A549 (cell line): ENCODE measurements at regions not wholly inside any gene's neighbourhood (a gene's known extent, or its start where the extent isn't known, plus 50 kb on each side); places are given as distances from the start of the nearest gene placed in this dataset.

Experiments used
- ATAC-seq, 2 experiments: fragments of 200-7000 bp in 1 of 2; fragments of >200 bp in 1 of 2; cut with Nextera tagmentation in 1 of 2; cut with Tn5 transposase in 1 of 2; 3 replicates each; pipeline versions ENCODE4 v1.8.0 to v1.9.1; 2018 to 2020; ENCODE audit warnings: mild to moderate bottlenecking in 1 of 2, moderate library complexity in 1 of 2
- CTCF ChIA-PET: fragments of 300-600 bp; sonication (Branson Sonifier 250); formaldehyde crosslinking; extraction: SDS; loops from one replicate; lab custom pipeline; 2021; ENCODE audit warnings: antibody characterized with exemption, inconsistent platforms; lab: Yijun Ruan, JAX
- POLR2A ChIA-PET: fragments of 350-600 bp; formaldehyde crosslinking; extraction: SDS; loops from one replicate; lab custom pipeline; 2021; ENCODE audit warnings: antibody characterized with exemption, inconsistent platforms; lab: Yijun Ruan, JAX
- DNase-seq, 2 experiments: peaks; one replicate each; pipeline versions ENCODE4 v3.0.0 to v3.0.0-alpha.2; 2011 to 2016; ENCODE audit warnings: low read depth in 1 of 2, low spot score in 1 of 2
- FAIRE-seq: peaks from 2 replicates; lab custom pipeline; 2011; peaks lifted over from hg19 to GRCh38; lab: Jason Lieb, UNC
- H3K27ac ChIP-seq, 2 experiments: fragments of >200 bp; sonication (Bioruptor Twin); formaldehyde crosslinking; 3 replicates each; pipeline ENCODE4 v1.5.1; 2016 to 2017
- H3K4me1 ChIP-seq: fragments of >200 bp; sonication (Bioruptor Twin); formaldehyde crosslinking; 3 replicates; pipeline ENCODE4 v1.6.1; 2016
- H3K4me2 ChIP-seq: fragments of >200 bp; sonication (Bioruptor Twin); formaldehyde crosslinking; 3 replicates; pipeline ENCODE4 v1.6.1; 2016
- H3K4me3 ChIP-seq: fragments of >200 bp; sonication (Bioruptor Twin); formaldehyde crosslinking; 3 replicates; pipeline ENCODE4 v1.5.1; 2016
- H3K9me3 ChIP-seq: fragments of >200 bp; sonication (Bioruptor Twin); formaldehyde crosslinking; 3 replicates; pipeline ENCODE4 v1.6.1; 2016
- ATOH8 ChIP-seq: fragments of 250-450 bp; sonication (Bioruptor Pico); IDR thresholded peaks from 2 replicates; pipeline ENCODE4 v1.5.0; 2020; ENCODE audit warnings: low read depth, mild to moderate bottlenecking, moderate library complexity
- BCL3 ChIP-seq: fragments of >200 bp; sonication (Bioruptor Twin); formaldehyde crosslinking; IDR thresholded peaks from 3 replicates; pipeline ENCODE4 v1.6.1; 2016
- CEBPB ChIP-seq, 2 experiments: fragments of >200 bp in 1 of 2; sonication (Bioruptor Twin) in 1 of 2; formaldehyde crosslinking in 1 of 2; IDR thresholded peaks; 2 replicates each; pipeline ENCODE4 v1.6.1; 2012 to 2016
- CHD2 ChIP-seq: fragments of 150-350 bp; IDR thresholded peaks from 2 replicates; pipeline ENCODE4 v1.6.1; 2014; ENCODE audit warnings: low read length; ENCODE audit not compliant: partially characterized antibody
- FOSL2 ChIP-seq, 2 experiments: fragments of 450-650 bp in 1 of 2; fragments of >200 bp in 1 of 2; sonication (Bioruptor Twin) in 1 of 2; formaldehyde crosslinking; IDR thresholded peaks; 2 replicates each; pipeline versions ENCODE4 v1.5.0 to v1.6.1; 2016 to 2020; ENCODE audit warnings: mild to moderate bottlenecking in 1 of 2, moderate library complexity in 1 of 2
- FOXS1 ChIP-seq: fragments of 250-450 bp; sonication (Bioruptor Pico); IDR thresholded peaks from 2 replicates; pipeline ENCODE4 v1.5.0; 2020; ENCODE audit warnings: mild to moderate bottlenecking, moderate library complexity
- GATA3 ChIP-seq: IDR thresholded peaks from 2 replicates; pipeline ENCODE4 v1.6.1; 2012; ENCODE audit warnings: borderline replicate concordance
- HES2 ChIP-seq: fragments of >200 bp; sonication (Bioruptor Twin); formaldehyde crosslinking; IDR thresholded peaks from 2 replicates; pipeline ENCODE4 v1.6.1; 2016
- HOXB13 ChIP-seq: fragments of 250-450 bp; sonication (Bioruptor Pico); IDR thresholded peaks from 2 replicates; pipeline ENCODE4 v1.5.0; 2020; ENCODE audit warnings: low read depth, mild to moderate bottlenecking, moderate library complexity
- JUNB ChIP-seq: fragments of >200 bp; sonication (Bioruptor Twin); formaldehyde crosslinking; IDR thresholded peaks from 2 replicates; pipeline ENCODE4 v1.6.1; 2016
- MAFK ChIP-seq: fragments of 450-650 bp; IDR thresholded peaks from 2 replicates; pipeline ENCODE4 v1.6.1; 2014; ENCODE audit not compliant: partially characterized antibody
- MAX ChIP-seq: IDR thresholded peaks from 2 replicates; pipeline ENCODE4 v1.6.1; 2012
- MYC ChIP-seq: IDR thresholded peaks from 2 replicates; pipeline ENCODE4 v1.6.1; 2012; ENCODE audit warnings: mild to moderate bottlenecking, inconsistent platforms, low read length, improper control_type of control experiment, borderline replicate concordance
- NR3C1 ChIP-seq: fragments of >200 bp; sonication (Bioruptor Twin); formaldehyde crosslinking; IDR thresholded peaks from 3 replicates; pipeline ENCODE4 v1.6.1; 2017
- PBX3 ChIP-seq: IDR thresholded peaks from 2 replicates; pipeline ENCODE4 v1.6.1; 2012
- RAD21 ChIP-seq, 2 experiments: fragments of >200 bp in 1 of 2; sonication (Bioruptor Twin) in 1 of 2; formaldehyde crosslinking in 1 of 2; IDR thresholded peaks in 1 of 2; conservative IDR thresholded peaks in 1 of 2; 2 replicates in 1 of 2; 3 replicates in 1 of 2; pipeline ENCODE4 v1.6.1; 2012 to 2018; ENCODE audit warnings: inconsistent platforms in 1 of 2
- RCOR1 ChIP-seq: fragments of 150-350 bp; IDR thresholded peaks from 2 replicates; pipeline ENCODE4 v1.6.1; 2014; ENCODE audit warnings: antibody characterized with exemption, low read length, low read depth
- REST ChIP-seq: fragments of 200-600 bp; sonication (generic); IDR thresholded peaks from 2 replicates; pipeline ENCODE4 v1.6.1; 2016; ENCODE audit warnings: antibody characterized with exemption, mild to moderate bottlenecking, moderate library complexity
- RNF2 ChIP-seq: fragments of 200-600 bp; sonication (generic); IDR thresholded peaks from 2 replicates; pipeline ENCODE4 v1.6.1; 2016; ENCODE audit warnings: low read depth, mild to moderate bottlenecking, antibody characterized with exemption, moderate library complexity, borderline replicate concordance
- SREBF2 ChIP-seq: fragments of 450-650 bp; IDR thresholded peaks from 2 replicates; pipeline ENCODE4 v1.6.1; 2014; ENCODE audit warnings: mild to moderate bottlenecking, moderate library complexity
- TFCP2L1 ChIP-seq: fragments of 250-450 bp; sonication (Bioruptor Pico); IDR thresholded peaks from 2 replicates; pipeline ENCODE4 v1.5.0; 2021; ENCODE audit warnings: mild to moderate bottlenecking
- ZC3H11A ChIP-seq: fragments of 450-650 bp; IDR thresholded peaks from 2 replicates; pipeline ENCODE4 v1.6.1; 2014; ENCODE audit warnings: antibody characterized with exemption, mild to moderate bottlenecking
- whole genome bisulfite sequencing: methylation state at CpG from one replicate; pipeline ENCODE4 v1.1.6; 2017; ENCODE audit errors: missing lambda C conversion rate; 5-methylcytosine and 5-hydroxymethylcytosine counted together

- Histone ChIP-seq H3K9me3 (no peaks in the 10 kb centered on the region), H3K4me2 (no peak overlapping the region), H3K4me3 (no peak overlapping the region), H3K27ac (no peak overlapping the region), H3K4me1 (no peaks in the 10 kb centered on the region)
- WGBS: 9% methylated on average over 11 of the region's 11 CpGs
- CTCF ChIA-PET: no interaction called here
- DNase-seq (no peak), ATAC-seq (no peak), FAIRE-seq (no peak)
- POLR2A ChIA-PET: no interaction called here
- TF ChIP-seq RNF2 (no peak), RAD21 (conservative IDR thresholded peaks at IDR 0.05 in 1 of 2, IDR thresholded peaks at IDR 0.05 in 1 of 2) (no peak), FOSL2 (IDR thresholded peaks at IDR 0.05) (no peak), FOSL2 (CRISPR knock-in tag; IDR thresholded peaks at IDR 0.05) (no peak), MAX (no peak), SREBF2 (no peak), MYC (no peak), GATA3 (no peak), HES2 (no peak), CEBPB (IDR thresholded peaks at IDR 0.05) (no peak), ZC3H11A (no peak)
Observed at GRCh38 chr2:129009555-129010146, 691.0 kb upstream of the HS6ST1 start.

GRCh38 chr2:129010262-129010661, 691.6 kb upstream of the HS6ST1 start:
- H3K9me3 ChIP-seq: no peaks in the 10 kb centered on the region
- DNase-seq: no peak
- no peak for FAIRE-seq
- ChIA-PET CTCF (no interaction called here), POLR2A (no interaction called here)
- no peak overlapping the region for H3K4me2 ChIP-seq
- H3K4me1 ChIP-seq: no peaks in the 10 kb centered on the region
- no peak for ATAC-seq
- H3K27ac ChIP-seq: no peak overlapping the region
- TF ChIP-seq PBX3 (no peak), MAFK (no peak), FOSL2 (IDR thresholded peaks at IDR 0.05) (no peak), FOSL2 (CRISPR knock-in tag; IDR thresholded peaks at IDR 0.05) (no peak), RNF2 (no peak), CEBPB (IDR thresholded peaks at IDR 0.05) (no peak), NR3C1 (no peak), BCL3 (no peak), RAD21 (conservative IDR thresholded peaks at IDR 0.05 in 1 of 2, IDR thresholded peaks at IDR 0.05 in 1 of 2) (no peak)
- H3K4me3 ChIP-seq: no peak overlapping the region
- WGBS: 2% methylated on average over 5 of the region's 5 CpGs

- no peaks in the 10 kb centered on the region for H3K9me3 ChIP-seq
- H3K4me1 ChIP-seq: no peaks in the 10 kb centered on the region
- TF ChIP-seq JUNB (no peak), CEBPB (IDR thresholded peaks at IDR 0.05) (no peak), ATOH8 (CRISPR knock-in tag) (no peak), RCOR1 (no peak), MYC (no peak), CHD2 (no peak), FOXS1 (CRISPR knock-in tag) (no peak), TFCP2L1 (CRISPR knock-in tag) (no peak), HOXB13 (CRISPR knock-in tag) (no peak), REST (no peak)
- TF ChIP-seq, all 56 proteins: peak for 0
- no peak for DNase-seq
- Histone ChIP-seq H3K27ac (no peak overlapping the region), H3K4me3 (no peak overlapping the region), H3K4me2 (no peak overlapping the region)
- no peak for FAIRE-seq
- POLR2A ChIA-PET: no interaction called here
- 15% methylated on average over 9 of the region's 9 CpGs for WGBS
- CTCF ChIA-PET: no interaction called here
- no peak; a peak in 1 of 6 replicates for ATAC-seq
Observed at GRCh38 chr2:129011466-129012061, 692.9 kb upstream of the HS6ST1 start.
